ENCODE measurements at regions not wholly inside any gene's neighbourhood (a gene's known extent, or its start where the extent isn't known, plus 50 kb on each side); places are given as distances from the start of the nearest gene placed in this dataset.
"Not testable (repeated sequence)": the region's sequence is repeated elsewhere in the genome, so short reads cannot be mapped to it uniquely, and the experiment has no call there.

DNA sequence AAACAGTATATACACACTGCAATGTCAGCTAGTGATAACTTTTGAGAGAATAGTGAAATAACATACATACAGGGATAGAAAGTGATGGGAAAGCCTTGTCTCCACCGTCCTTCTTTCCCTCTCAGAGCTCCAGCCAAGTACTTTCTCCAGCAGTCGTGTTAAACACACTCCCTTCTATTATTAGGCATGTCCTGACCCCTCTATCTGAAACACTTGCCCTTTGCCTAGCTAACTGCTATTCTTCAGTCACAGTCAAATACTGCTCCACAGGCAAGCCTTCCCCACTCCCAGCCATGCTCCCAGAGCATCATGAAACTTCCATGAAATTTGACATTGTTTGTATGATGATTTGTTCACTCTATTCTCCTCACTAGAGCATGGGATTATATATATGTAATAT lies 291.1 kb downstream of the TRIML1 start:
- H3K79me2 ChIP-seq (ENCODE audit: control insufficient read depth, insufficient read depth, low read length, unreplicated experiment): no peaks in the 10 kb centered on the region
- no peaks in the 10 kb centered on the region for H3K4me1 ChIP-seq (ENCODE audit: control insufficient read depth, insufficient read depth, low read length, unreplicated experiment)
- H3K4me3 ChIP-seq (ENCODE audit: low read depth, low read length): no peak overlapping the region
- no peak overlapping the region for H3K27ac ChIP-seq (ENCODE audit: low read depth, low read length)
- H3K36me3 ChIP-seq (ENCODE audit: insufficient read depth, low read length): no peaks in the 10 kb centered on the region
- H2AFZ ChIP-seq (ENCODE audit: low read length, unreplicated experiment): no peak overlapping the region
- H3K27me3 ChIP-seq (ENCODE audit: insufficient read depth, low read length): no peaks in the 10 kb centered on the region

DNA sequence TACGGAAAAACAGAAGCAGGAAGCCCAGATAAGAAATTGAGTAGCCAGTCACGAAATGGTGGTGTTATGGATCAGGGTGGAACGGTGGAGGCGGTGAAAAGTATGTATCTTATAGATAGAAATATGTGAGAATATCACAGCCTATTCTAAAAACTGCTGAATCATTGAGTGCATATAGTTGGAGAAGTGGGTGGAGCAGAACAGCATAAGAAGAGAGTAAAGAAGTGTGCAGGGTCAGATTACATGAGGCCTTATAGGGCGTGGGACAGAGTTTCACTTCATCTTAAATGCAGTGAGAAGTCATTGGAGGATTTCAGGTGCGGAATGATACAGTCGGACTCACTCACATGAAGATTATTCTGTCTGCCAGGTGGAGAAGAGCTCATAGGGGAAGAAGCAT lies 293.1 kb downstream of the TRIML1 start:
- Histone ChIP-seq H3K4me3 (ENCODE audit: low read depth, low read length) (no peak overlapping the region), H3K79me2 (ENCODE audit: control insufficient read depth, insufficient read depth, low read length, unreplicated experiment) (no peaks in the 10 kb centered on the region), H3K36me3 (ENCODE audit: insufficient read depth, low read length) (no peaks in the 10 kb centered on the region), H3K27me3 (ENCODE audit: insufficient read depth, low read length) (no peaks in the 10 kb centered on the region), H2AFZ (ENCODE audit: low read length, unreplicated experiment) (no peak overlapping the region), H3K4me1 (ENCODE audit: control insufficient read depth, insufficient read depth, low read length, unreplicated experiment) (no peaks in the 10 kb centered on the region), H3K27ac (ENCODE audit: low read depth, low read length) (no peak overlapping the region)

DNA sequence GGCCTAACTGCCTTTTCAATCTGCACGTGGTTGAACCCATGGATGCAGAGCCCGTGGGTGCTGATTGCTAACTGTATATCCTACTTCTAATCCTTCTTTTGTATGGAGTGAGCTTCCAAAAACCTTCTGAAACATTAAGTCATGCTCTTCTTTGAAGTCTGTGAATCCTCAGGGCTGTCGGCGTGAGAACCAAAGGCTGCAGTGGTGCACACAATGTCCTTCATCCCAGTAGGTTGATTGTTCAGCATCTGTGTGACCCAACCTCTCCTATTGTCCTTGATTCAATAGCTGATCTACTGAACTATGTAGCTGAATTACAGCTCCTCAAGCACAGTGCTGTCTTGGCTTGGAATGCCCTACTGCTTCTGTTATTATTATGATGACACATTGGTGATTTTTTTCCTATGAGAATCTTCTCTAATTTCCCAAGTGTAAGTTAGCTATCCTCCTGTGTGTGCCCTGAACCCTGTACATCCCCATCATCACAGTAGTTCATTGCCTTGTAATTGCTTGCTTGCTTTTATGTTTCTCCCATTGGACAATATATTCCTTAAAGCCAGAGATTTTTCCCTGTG lies 294.6 kb downstream of the TRIML1 start:
- H3K27me3 ChIP-seq (ENCODE audit: insufficient read depth, low read length): no peaks in the 10 kb centered on the region
- no peak overlapping the region for H3K27ac ChIP-seq (ENCODE audit: low read depth, low read length)
- H2AFZ ChIP-seq (ENCODE audit: low read length, unreplicated experiment): no peak overlapping the region
- no peaks in the 10 kb centered on the region for H3K79me2 ChIP-seq (ENCODE audit: control insufficient read depth, insufficient read depth, low read length, unreplicated experiment)
- no peaks in the 10 kb centered on the region for H3K36me3 ChIP-seq (ENCODE audit: insufficient read depth, low read length)
- no peaks in the 10 kb centered on the region for H3K4me1 ChIP-seq (ENCODE audit: control insufficient read depth, insufficient read depth, low read length, unreplicated experiment)
- H3K4me3 ChIP-seq (ENCODE audit: low read depth, low read length): no peak overlapping the region

DNA sequence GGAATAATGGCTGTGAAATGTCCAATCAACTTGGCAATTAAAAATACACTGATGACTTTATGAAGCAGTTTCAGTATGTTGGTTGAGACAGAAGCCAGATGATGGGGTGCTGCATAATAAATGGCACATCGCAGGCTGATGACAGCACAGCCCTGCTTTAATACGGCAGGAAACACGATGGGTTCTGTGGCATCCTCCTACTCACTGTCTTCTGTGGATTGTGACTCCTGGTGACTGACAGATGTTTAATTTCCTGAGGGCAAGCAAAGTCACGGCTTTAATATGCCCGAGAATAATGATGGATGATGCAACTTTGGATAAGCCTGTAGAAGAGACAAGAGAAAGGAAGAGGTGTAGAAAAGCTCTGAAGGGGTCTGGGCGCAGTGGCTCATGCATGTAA lies 295.4 kb downstream of the TRIML1 start:
- Histone ChIP-seq H3K27ac (ENCODE audit: low read depth, low read length) (no peak overlapping the region), H3K4me3 (ENCODE audit: low read depth, low read length) (no peak overlapping the region), H2AFZ (ENCODE audit: low read length, unreplicated experiment) (no peak overlapping the region), H3K36me3 (ENCODE audit: insufficient read depth, low read length) (no peaks in the 10 kb centered on the region), H3K27me3 (ENCODE audit: insufficient read depth, low read length) (no peaks in the 10 kb centered on the region), H3K79me2 (ENCODE audit: control insufficient read depth, insufficient read depth, low read length, unreplicated experiment) (no peaks in the 10 kb centered on the region), H3K4me1 (ENCODE audit: control insufficient read depth, insufficient read depth, low read length, unreplicated experiment) (no peaks in the 10 kb centered on the region)

DNA sequence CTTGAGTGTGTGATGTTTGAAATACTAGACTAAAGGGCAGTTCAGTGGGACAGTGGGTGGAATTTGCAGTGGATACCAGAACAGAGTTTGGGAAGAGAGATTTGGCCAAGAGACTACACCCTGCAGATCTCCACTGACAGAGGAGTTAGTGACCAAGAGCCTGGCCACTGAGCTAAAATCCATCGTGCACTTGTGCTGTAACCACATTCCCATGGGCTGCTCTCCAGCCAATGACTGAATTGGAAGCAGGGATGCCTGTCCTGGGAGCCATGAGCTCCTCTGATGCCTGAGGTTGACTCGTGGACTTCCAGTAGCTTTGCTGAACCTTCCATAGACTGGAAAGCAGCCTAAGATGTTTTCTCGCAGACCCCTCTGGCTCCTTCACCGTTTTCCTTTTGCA lies 296.1 kb downstream of the TRIML1 start:
- H3K4me3 ChIP-seq (ENCODE audit: low read depth, low read length): no peak overlapping the region
- no peak overlapping the region for H3K27ac ChIP-seq (ENCODE audit: low read depth, low read length)
- no peak overlapping the region for H2AFZ ChIP-seq (ENCODE audit: low read length, unreplicated experiment)
- no peaks in the 10 kb centered on the region for H3K79me2 ChIP-seq (ENCODE audit: control insufficient read depth, insufficient read depth, low read length, unreplicated experiment)
- no peaks in the 10 kb centered on the region for H3K4me1 ChIP-seq (ENCODE audit: control insufficient read depth, insufficient read depth, low read length, unreplicated experiment)
- no peaks in the 10 kb centered on the region for H3K36me3 ChIP-seq (ENCODE audit: insufficient read depth, low read length)
- no peaks in the 10 kb centered on the region for H3K27me3 ChIP-seq (ENCODE audit: insufficient read depth, low read length)

DNA sequence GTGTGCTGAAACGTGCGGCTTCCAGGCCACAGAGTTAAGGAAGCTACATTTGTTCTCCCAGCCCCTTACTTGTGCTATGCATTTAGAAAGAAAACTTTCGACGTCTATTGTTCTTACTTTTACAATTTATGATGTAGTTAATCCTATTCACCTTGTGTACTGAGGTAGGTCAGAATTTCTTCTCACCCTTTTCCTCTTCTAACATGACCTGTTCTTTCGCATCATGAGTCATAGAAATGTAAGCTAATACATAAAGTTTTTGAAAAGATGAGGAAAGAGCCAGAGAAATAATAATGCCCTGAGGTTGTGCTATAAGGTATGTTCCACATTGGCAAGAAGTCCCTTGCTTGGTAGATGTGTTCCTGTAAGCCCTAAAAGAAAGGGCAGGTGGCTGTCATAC lies 298.3 kb downstream of the TRIML1 start:
- Histone ChIP-seq H3K27me3 (ENCODE audit: insufficient read depth, low read length) (no peaks in the 10 kb centered on the region), H3K79me2 (ENCODE audit: control insufficient read depth, insufficient read depth, low read length, unreplicated experiment) (no peaks in the 10 kb centered on the region), H2AFZ (ENCODE audit: low read length, unreplicated experiment) (no peak overlapping the region), H3K27ac (ENCODE audit: low read depth, low read length) (no peak overlapping the region), H3K4me3 (ENCODE audit: low read depth, low read length) (no peak overlapping the region), H3K36me3 (ENCODE audit: insufficient read depth, low read length) (no peaks in the 10 kb centered on the region), H3K4me1 (ENCODE audit: control insufficient read depth, insufficient read depth, low read length, unreplicated experiment) (no peaks in the 10 kb centered on the region)

DNA sequence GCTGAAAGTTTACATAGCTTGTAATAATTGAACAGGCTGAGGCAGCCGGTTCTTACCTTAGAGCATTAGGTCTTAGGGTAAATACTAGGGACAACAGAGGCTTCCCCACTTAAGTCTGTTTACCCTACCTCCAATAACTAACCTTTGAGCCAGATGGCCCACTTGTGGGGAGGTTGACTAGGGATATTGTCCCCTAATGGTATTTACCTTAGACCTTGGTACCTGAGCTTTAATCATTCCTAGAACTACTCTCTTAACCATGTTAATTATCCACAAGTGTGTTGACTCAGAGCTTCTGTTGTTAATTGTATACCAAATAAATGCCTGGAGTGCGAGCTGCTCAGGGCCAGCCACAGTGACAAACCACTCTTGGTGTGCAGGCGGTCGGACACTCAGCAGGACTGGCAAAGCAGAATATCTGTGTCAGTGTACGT lies 299.2 kb downstream of the TRIML1 start:
- not testable (repeated sequence) for H3K36me3 ChIP-seq (ENCODE audit: insufficient read depth, low read length); H3K4me1 ChIP-seq (ENCODE audit: control insufficient read depth, insufficient read depth, low read length, unreplicated experiment); H3K79me2 ChIP-seq (ENCODE audit: control insufficient read depth, insufficient read depth, low read length, unreplicated experiment); H2AFZ ChIP-seq (ENCODE audit: low read length, unreplicated experiment); H3K4me3 ChIP-seq (ENCODE audit: low read depth, low read length); H3K27ac ChIP-seq (ENCODE audit: low read depth, low read length); H3K27me3 ChIP-seq (ENCODE audit: insufficient read depth, low read length)

DNA sequence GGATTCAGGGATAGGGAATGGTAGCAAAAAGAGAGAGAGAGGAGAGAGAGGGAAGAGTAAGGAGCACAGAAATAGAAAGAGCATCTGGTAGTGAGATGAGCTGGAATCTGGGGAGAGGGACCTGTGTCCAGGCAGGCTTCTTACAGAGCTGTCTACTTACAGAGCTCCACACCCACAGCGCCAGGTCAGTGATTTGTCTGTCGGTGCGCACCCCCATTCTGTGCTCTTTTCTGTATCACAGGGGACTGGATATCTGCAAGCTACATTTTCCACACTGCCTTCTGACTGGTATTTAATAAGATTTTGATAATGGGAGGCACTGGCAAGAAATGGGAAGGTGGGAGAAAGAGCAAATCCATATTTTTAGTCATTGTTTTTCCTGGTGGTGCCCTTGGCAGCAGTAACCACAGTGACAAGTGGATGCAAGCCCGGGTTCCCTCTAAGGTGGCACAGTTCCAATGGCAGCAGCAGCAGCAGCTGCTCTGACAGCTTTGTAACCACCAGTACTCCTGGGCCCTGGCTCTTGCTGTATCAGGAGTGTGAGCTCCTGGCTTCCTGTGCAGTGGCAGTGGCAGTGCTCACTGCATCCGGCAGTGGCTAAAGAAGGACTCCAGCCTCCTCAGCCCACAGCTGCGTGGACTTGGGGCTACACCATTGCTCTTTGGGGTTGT lies 300.5 kb downstream of the TRIML1 start:
- no peaks in the 10 kb centered on the region for H3K27me3 ChIP-seq (ENCODE audit: insufficient read depth, low read length)
- H3K79me2 ChIP-seq (ENCODE audit: control insufficient read depth, insufficient read depth, low read length, unreplicated experiment): no peaks in the 10 kb centered on the region
- no peak overlapping the region for H3K27ac ChIP-seq (ENCODE audit: low read depth, low read length)
- peaks cover 6% of the 10 kb centered on the region for H3K4me1 ChIP-seq (ENCODE audit: control insufficient read depth, insufficient read depth, low read length, unreplicated experiment)
- no peak overlapping the region for H3K4me3 ChIP-seq (ENCODE audit: low read depth, low read length)
- H3K36me3 ChIP-seq (ENCODE audit: insufficient read depth, low read length): no peaks in the 10 kb centered on the region
- no peak overlapping the region for H2AFZ ChIP-seq (ENCODE audit: low read length, unreplicated experiment)

DNA sequence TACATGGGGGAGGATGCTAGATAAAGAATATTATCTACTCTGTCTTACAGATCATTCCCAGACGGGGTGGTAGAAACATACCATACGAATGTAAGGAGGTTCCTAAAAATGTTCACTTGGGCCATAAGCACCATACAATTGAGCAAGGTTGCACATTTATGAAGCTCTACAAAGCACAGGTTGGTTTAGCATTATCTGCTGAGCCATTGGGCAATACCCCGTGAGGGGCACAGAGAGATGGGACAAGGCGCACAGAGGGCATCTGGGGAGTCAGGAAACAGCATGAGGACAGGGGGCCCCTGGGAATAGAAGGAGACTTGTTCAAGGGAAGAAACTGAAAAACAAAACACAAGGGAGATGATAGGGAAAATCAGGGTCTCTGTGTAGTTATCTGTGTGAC lies 305.3 kb downstream of the TRIML1 start:
- Histone ChIP-seq H3K4me3 (ENCODE audit: low read depth, low read length) (peak overlapping the region; percentile 46; the same call in 1 of the 2 replicates), H3K27ac (ENCODE audit: low read depth, low read length) (peak overlapping the region; percentile 88), H3K27me3 (ENCODE audit: insufficient read depth, low read length) (no peaks in the 10 kb centered on the region), H3K36me3 (ENCODE audit: insufficient read depth, low read length) (no peaks in the 10 kb centered on the region), H3K4me1 (ENCODE audit: control insufficient read depth, insufficient read depth, low read length, unreplicated experiment) (peaks cover 6% of the 10 kb centered on the region), H3K79me2 (ENCODE audit: control insufficient read depth, insufficient read depth, low read length, unreplicated experiment) (no peaks in the 10 kb centered on the region), H2AFZ (ENCODE audit: low read length, unreplicated experiment) (no peak overlapping the region)

DNA sequence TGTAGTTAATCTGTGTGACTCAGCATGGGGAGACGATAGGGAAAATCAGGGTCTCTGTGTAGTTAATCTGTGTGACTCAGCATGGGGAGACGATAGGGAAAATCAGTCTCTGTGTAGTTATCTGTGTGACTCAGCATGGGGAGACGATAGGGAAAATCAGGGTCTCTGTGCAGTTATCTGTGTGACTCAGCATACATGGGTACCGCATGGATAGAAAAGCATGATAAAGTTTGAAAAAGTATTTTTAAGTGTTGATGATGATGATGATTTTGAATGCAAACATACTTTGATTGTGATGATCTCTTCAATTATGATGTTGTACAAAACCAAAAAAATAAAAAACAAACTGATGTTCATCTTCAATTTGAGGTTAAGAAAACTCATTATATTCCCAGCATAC lies 309.8 kb downstream of the TRIML1 start:
- not testable (repeated sequence) for H3K79me2 ChIP-seq (ENCODE audit: control insufficient read depth, insufficient read depth, low read length, unreplicated experiment); H2AFZ ChIP-seq (ENCODE audit: low read length, unreplicated experiment); H3K4me3 ChIP-seq (ENCODE audit: low read depth, low read length); H3K27me3 ChIP-seq (ENCODE audit: insufficient read depth, low read length); H3K36me3 ChIP-seq (ENCODE audit: insufficient read depth, low read length); H3K4me1 ChIP-seq (ENCODE audit: control insufficient read depth, insufficient read depth, low read length, unreplicated experiment)
- peak overlapping the region; percentile 88 for H3K27ac ChIP-seq (ENCODE audit: low read depth, low read length)

DNA sequence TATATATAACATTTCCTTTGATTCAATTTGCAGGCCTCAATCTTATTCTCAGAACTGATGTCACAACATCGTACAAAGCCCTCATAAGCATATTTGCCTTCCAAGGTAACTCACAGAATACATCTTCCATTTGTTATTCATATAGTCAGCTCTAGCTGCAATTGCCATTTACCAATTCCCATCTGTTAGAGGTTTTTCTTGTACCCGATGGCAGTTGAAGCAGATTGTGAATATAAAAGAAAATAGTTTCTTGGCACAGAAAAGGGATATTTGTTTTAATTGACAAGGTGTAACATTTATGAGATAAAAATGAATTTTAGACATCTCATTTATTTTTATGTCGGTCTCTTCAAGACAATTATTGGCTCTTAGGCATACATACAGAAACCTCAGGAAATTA lies 311.3 kb downstream of the TRIML1 start:
- no peaks in the 10 kb centered on the region for H3K79me2 ChIP-seq (ENCODE audit: control insufficient read depth, insufficient read depth, low read length, unreplicated experiment)
- no peak overlapping the region for H2AFZ ChIP-seq (ENCODE audit: low read length, unreplicated experiment)
- no peaks in the 10 kb centered on the region for H3K27me3 ChIP-seq (ENCODE audit: insufficient read depth, low read length)
- no peak overlapping the region for H3K4me3 ChIP-seq (ENCODE audit: low read depth, low read length)
- H3K27ac ChIP-seq (ENCODE audit: low read depth, low read length): no peak overlapping the region
- no peaks in the 10 kb centered on the region for H3K36me3 ChIP-seq (ENCODE audit: insufficient read depth, low read length)
- H3K4me1 ChIP-seq (ENCODE audit: control insufficient read depth, insufficient read depth, low read length, unreplicated experiment): no peaks in the 10 kb centered on the region
